IMR-90 (cell line): ENCODE measurements at regions not wholly inside any gene's neighbourhood (a gene's known extent, or its start where the extent isn't known, plus 50 kb on each side); places are given as distances from the start of the nearest gene placed in this dataset.
"Not testable (repeated sequence)": the region's sequence is repeated elsewhere in the genome, so short reads cannot be mapped to it uniquely, and the experiment has no call there.

ENCODE experiments used
- CTCF ChIP-seq: conservative IDR thresholded peaks from 2 replicates; pipeline ENCODE4 v1.5.1; 2012; ENCODE audit warnings: mild to moderate bottlenecking, low read depth, low read length, improper control_type of control experiment
- POLR2A ChIP-seq: IDR thresholded peaks from 2 replicates; pipeline ENCODE4 v1.6.1; 2012; ENCODE audit warnings: mild to moderate bottlenecking, low read depth, low read length

DNA sequence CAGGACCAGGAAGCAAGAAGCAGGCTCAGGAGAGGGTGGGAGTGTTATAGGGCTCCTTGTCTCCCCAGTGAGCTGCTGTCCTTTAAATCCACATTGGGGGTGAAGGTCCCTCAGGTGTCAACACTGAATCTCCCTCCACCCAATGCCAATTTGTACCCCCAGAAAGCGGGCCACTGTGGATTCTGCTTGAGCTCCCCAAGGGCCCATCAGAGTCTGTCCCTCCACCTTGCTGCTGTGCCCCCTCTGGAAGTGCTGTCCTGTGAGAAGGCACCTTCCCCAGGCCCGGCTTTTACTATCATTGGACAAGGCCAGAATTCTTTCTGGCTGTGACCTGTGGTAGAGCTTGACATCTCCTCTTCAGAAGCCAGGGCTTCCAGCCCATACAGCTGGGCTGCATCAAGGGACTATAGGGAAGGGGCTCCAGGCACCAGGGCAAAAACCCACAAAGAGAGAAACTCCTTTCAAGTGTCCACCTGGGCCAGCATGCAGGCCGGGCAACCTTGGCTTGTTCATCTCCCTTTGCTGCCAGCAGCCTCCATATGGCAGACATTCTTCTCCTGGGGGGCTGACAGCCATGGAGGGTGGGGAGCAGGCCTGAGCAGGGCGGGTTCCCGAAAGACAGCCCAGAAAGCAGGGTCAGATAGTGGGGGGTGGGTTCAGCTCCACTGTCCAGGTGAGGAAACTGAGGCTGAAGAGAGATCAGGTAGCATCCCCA lies 63.7 kb upstream of the TAMM41 start:
- not testable (repeated sequence) for TF ChIP-seq POLR2A, CTCF
